IMR-90 (cell line): ENCODE measurements at regions not wholly inside any gene's neighbourhood (a gene's known extent, or its start where the extent isn't known, plus 50 kb on each side); places are given as distances from the start of the nearest gene placed in this dataset.

Source experiments
- ATAC-seq: fragments of 200-7000 bp; cut with Tn5 transposase; 2 replicates; pipeline ENCODE4 v1.9.1; 2020; ENCODE audit warnings: low read depth, mild to moderate bottlenecking, moderate library complexity
- BruUV-seq: library from RNA; stranded (reverse); fragments of 400-500 nt; replicated peaks from 2 replicates; lab custom pipeline; 2021; lab: Mats Ljungman, UMichigan
- CTCF ChIA-PET: fragments of 300-600 bp; formaldehyde crosslinking; extraction: SDS; loops from one replicate; lab custom pipeline; 2021; ENCODE audit warnings: antibody characterized with exemption; lab: Yijun Ruan, JAX
- POLR2A ChIA-PET: fragments of 300-600 bp; sonication (Branson Sonifier 250); formaldehyde crosslinking; loops from one replicate; lab custom pipeline; 2022; ENCODE audit warnings: antibody characterized with exemption; ENCODE audit not compliant: unreplicated experiment; lab: Charles Lee
- DNase-seq: peaks from one replicate; pipeline ENCODE4 v3.0.0; 2013
- H2AFZ ChIP-seq: replicated peaks from 2 replicates; pipeline ENCODE3; 2013; ENCODE audit warnings: low read length, mild to moderate bottlenecking; ENCODE audit not compliant: poor library complexity
- H2AK5ac ChIP-seq: 2 replicates; pipeline ENCODE4 v1.6.1; 2013; ENCODE audit warnings: low read depth, low read length, inconsistent platforms
- H2AK9ac ChIP-seq: replicated peaks from 2 replicates; pipeline ENCODE3; 2013; ENCODE audit warnings: mild to moderate bottlenecking, low read depth, low read length, moderate library complexity; ENCODE audit not compliant: poor library complexity
- H2BK120ac ChIP-seq: 2 replicates; pipeline ENCODE4 v1.6.1; 2013; ENCODE audit warnings: low read depth, low read length, inconsistent platforms
- H2BK15ac ChIP-seq: 3 replicates; pipeline ENCODE4 v1.6.1; 2013; ENCODE audit warnings: low read depth, low read length, inconsistent platforms
- H2BK20ac ChIP-seq: 2 replicates; pipeline ENCODE4 v1.6.1; 2013; ENCODE audit warnings: low read depth, mild to moderate bottlenecking, inconsistent platforms, low read length, moderate library complexity
- H2BK5ac ChIP-seq: 2 replicates; pipeline ENCODE4 v1.6.1; 2013; ENCODE audit warnings: mild to moderate bottlenecking, low read depth, low read length, inconsistent platforms; ENCODE audit not compliant: poor library complexity, severe bottlenecking
- H3K14ac ChIP-seq: replicated peaks from 2 replicates; pipeline ENCODE4 v1.6.1; 2013; ENCODE audit warnings: low read depth, low read length, inconsistent platforms
- H3K18ac ChIP-seq: 2 replicates; pipeline ENCODE4 v1.6.1; 2013; ENCODE audit warnings: low read depth, low read length, control low read depth
- H3K23ac ChIP-seq: 2 replicates; pipeline ENCODE4 v1.6.1; 2013; ENCODE audit warnings: low read depth, low read length, inconsistent platforms
- H3K27ac ChIP-seq: 2 replicates; pipeline ENCODE4 v1.5.1; 2013; ENCODE audit warnings: mild to moderate bottlenecking, control low read depth, low read length; ENCODE audit not compliant: insufficient read depth
- H3K27me3 ChIP-seq: 2 replicates; pipeline ENCODE4 v1.6.1; 2013; ENCODE audit warnings: low read length; ENCODE audit not compliant: control insufficient read depth, insufficient read depth
- H3K36me3 ChIP-seq: 2 replicates; pipeline ENCODE4 v1.6.1; 2013; ENCODE audit warnings: low read length, mixed read lengths; ENCODE audit not compliant: control insufficient read depth, insufficient read depth
- H3K4ac ChIP-seq: 2 replicates; pipeline ENCODE4 v1.6.1; 2013; ENCODE audit warnings: low read depth, low read length, inconsistent platforms
- H3K4me1 ChIP-seq: 2 replicates; pipeline ENCODE4 v1.6.1; 2013; ENCODE audit warnings: low read length, mixed read lengths; ENCODE audit not compliant: control insufficient read depth, insufficient read depth
- H3K4me2 ChIP-seq: 2 replicates; pipeline ENCODE4 v1.6.1; 2013; ENCODE audit warnings: low read depth, mild to moderate bottlenecking, control low read depth, low read length, moderate library complexity
- H3K4me3 ChIP-seq: 2 replicates; pipeline ENCODE4 v1.5.1; 2013; ENCODE audit warnings: low read depth, mild to moderate bottlenecking, control low read depth, low read length, moderate library complexity; ENCODE audit not compliant: insufficient read depth
- H3K56ac ChIP-seq: 2 replicates; pipeline ENCODE4 v1.6.1; 2013; ENCODE audit warnings: low read length, inconsistent platforms; ENCODE audit not compliant: insufficient read depth; ENCODE audit errors: extremely low read depth
- H3K79me1 ChIP-seq, 2 experiments: 2 replicates each; pipeline ENCODE4 v1.6.1; 2013; ENCODE audit warnings: low read length in 2 of 2, inconsistent platforms in 1 of 2, low read depth in 1 of 2
- H3K9ac ChIP-seq: 2 replicates; pipeline ENCODE4 v1.6.1; 2013; ENCODE audit warnings: low read depth, low read length, control low read depth
- H3K9me1 ChIP-seq: 2 replicates; pipeline ENCODE4 v1.6.1; 2013; ENCODE audit warnings: low read length, inconsistent platforms; ENCODE audit not compliant: insufficient read depth
- H3K9me3 ChIP-seq: 2 replicates; pipeline ENCODE4 v1.6.1; 2013; ENCODE audit warnings: low read length; ENCODE audit not compliant: control insufficient read depth, insufficient read depth
- H4K20me1 ChIP-seq: 2 replicates; pipeline ENCODE4 v1.6.1; 2013; ENCODE audit warnings: low read length, inconsistent platforms; ENCODE audit not compliant: insufficient read depth
- H4K5ac ChIP-seq: 2 replicates; pipeline ENCODE4 v1.6.1; 2013; ENCODE audit warnings: mild to moderate bottlenecking, low read depth, low read length, control low read depth
- H4K8ac ChIP-seq, 2 experiments: 2 replicates each; pipeline ENCODE4 v1.6.1; 2013; ENCODE audit warnings: low read depth in 2 of 2, low read length in 2 of 2, control low read depth in 1 of 2, inconsistent platforms in 1 of 2
- H4K91ac ChIP-seq: 2 replicates; pipeline ENCODE4 v1.6.1; 2013; ENCODE audit warnings: low read depth, low read length, inconsistent platforms; ENCODE audit not compliant: insufficient read depth
- BHLHE40 ChIP-seq: fragments of 150-350 bp; IDR thresholded peaks from 2 replicates; pipeline ENCODE4 v1.6.1; 2016; ENCODE audit warnings: mild to moderate bottlenecking, low read depth, low read length
- CEBPB ChIP-seq: IDR thresholded peaks from 2 replicates; pipeline ENCODE4 v1.6.1; 2012; ENCODE audit warnings: low read depth, low read length, improper control_type of control experiment
- CHD1 ChIP-seq: IDR thresholded peaks from 2 replicates; pipeline ENCODE4 v1.6.1; 2012; ENCODE audit warnings: low read depth, low read length, improper control_type of control experiment
- FOS ChIP-seq: fragments of 150-350 bp; IDR thresholded peaks from 2 replicates; pipeline ENCODE4 v1.6.1; 2016; ENCODE audit warnings: low read depth, low read length
- MAFK ChIP-seq: IDR thresholded peaks from 2 replicates; pipeline ENCODE4 v1.6.1; 2012; ENCODE audit warnings: low read depth, low read length, improper control_type of control experiment
- MAZ ChIP-seq: IDR thresholded peaks from 2 replicates; pipeline ENCODE4 v1.6.1; 2012; ENCODE audit warnings: low read depth, mild to moderate bottlenecking, low read length, improper control_type of control experiment, moderate library complexity, borderline replicate concordance
- MXI1 ChIP-seq: IDR thresholded peaks from 2 replicates; pipeline ENCODE4 v1.6.1; 2012; ENCODE audit warnings: low read depth, mild to moderate bottlenecking, low read length, moderate library complexity, borderline replicate concordance
- NFE2L2 ChIP-seq: fragments of 150-350 bp; IDR thresholded peaks from 2 replicates; pipeline ENCODE4 v1.6.1; 2016; ENCODE audit warnings: low read depth, mild to moderate bottlenecking, low read length
- POLR2A ChIP-seq: IDR thresholded peaks from 2 replicates; pipeline ENCODE4 v1.6.1; 2012; ENCODE audit warnings: mild to moderate bottlenecking, low read depth, low read length
- RAD21 ChIP-seq: IDR thresholded peaks from 2 replicates; pipeline ENCODE4 v1.6.1; 2012; ENCODE audit warnings: low read length, improper control_type of control experiment
- RCOR1 ChIP-seq: IDR thresholded peaks from 2 replicates; pipeline ENCODE4 v1.6.1; 2012; ENCODE audit warnings: mild to moderate bottlenecking, low read length, improper control_type of control experiment; ENCODE audit not compliant: insufficient replicate concordance
- RFX5 ChIP-seq: IDR thresholded peaks from 2 replicates; pipeline ENCODE4 v1.8.0; 2012; ENCODE audit warnings: low read depth, mild to moderate bottlenecking, low read length, moderate library complexity
- SMC3 ChIP-seq: fragments of 150-350 bp; IDR thresholded peaks from 2 replicates; pipeline ENCODE4 v1.6.1; 2016; ENCODE audit warnings: low read depth, mild to moderate bottlenecking, antibody characterized with exemption, low read length, moderate library complexity
- WGBS, 2 experiments: methylation state at CpG; one replicate each; pipeline versions ENCODE4 v1.1.5 to v1.1.7; 2013; ENCODE audit warnings: missing lambda C conversion rate in 2 of 2; ENCODE audit not compliant: insufficient read length in 1 of 2; ENCODE audit errors: extremely low coverage in 2 of 2; 5-methylcytosine and 5-hydroxymethylcytosine counted together
- dilution Hi-C: fragments of 300-500 bp; cut with HindIII; formaldehyde crosslinking; loops from one replicate; pipeline ENCODE4 v1.14.3; 2018; ENCODE audit warnings: low sequenced_read_pairs; ENCODE audit not compliant: unreplicated experiment
- in situ Hi-C: fragments of 300-500 bp; cut with MboI; formaldehyde crosslinking; loops from 3 replicates; pipeline ENCODE4 v1.14.3; 2019; ENCODE audit warnings: low sequenced_read_pairs, inconsistent platforms, mixed read lengths
- intact Hi-C: fragments of 100-400 bp; cut with micrococcal nuclease; formaldehyde crosslinking; loops from 2 replicates; pipeline ENCODE4 v1.10.0; 2022
- TF ChIP-seq, protein P1 (sequence below): fragments of 150-350 bp; IDR thresholded peaks from 2 replicates; pipeline ENCODE4 v1.6.1; 2016; ENCODE audit warnings: low read depth, mild to moderate bottlenecking, low read length, moderate library complexity, borderline replicate concordance
- TF ChIP-seq, protein P2 (sequence below): conservative IDR thresholded peaks from 2 replicates; pipeline ENCODE4 v1.5.1; 2012; ENCODE audit warnings: mild to moderate bottlenecking, low read depth, low read length, improper control_type of control experiment
- TF ChIP-seq, protein P3 (sequence below): fragments of 150-350 bp; IDR thresholded peaks from 2 replicates; pipeline ENCODE4 v1.6.1; 2017; ENCODE audit warnings: mild to moderate bottlenecking, antibody characterized with exemption, low read length, low read depth

DNA sequence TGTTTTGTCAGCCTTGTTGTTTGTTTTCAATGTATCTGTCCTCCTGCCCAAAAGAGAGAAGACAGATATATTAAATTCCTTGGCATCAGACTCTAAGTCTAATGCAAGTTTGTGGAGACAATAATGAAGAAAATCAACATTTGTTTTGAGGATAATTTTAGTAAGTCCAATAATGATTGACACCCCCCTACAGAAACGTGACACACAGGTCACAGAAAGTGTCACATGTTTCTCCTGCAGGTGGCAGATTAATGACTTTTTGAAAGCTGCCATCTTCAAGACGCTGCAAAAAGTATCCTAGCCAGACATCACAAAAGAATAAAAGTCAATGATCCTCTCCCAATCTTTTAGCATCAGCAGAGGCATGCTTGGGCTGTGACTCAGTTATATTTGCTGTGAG, 378.8 kb upstream of the TMPO start:
- Histone ChIP-seq H3K4me3 (no peak overlapping the region), H4K20me1 (no peaks in the 10 kb centered on the region), H3K9ac (no peak overlapping the region), H2BK20ac (no peak overlapping the region), H3K36me3 (no peaks in the 10 kb centered on the region), H3K18ac (no peak overlapping the region), H4K5ac (no peak overlapping the region), H3K9me1 (no peaks in the 10 kb centered on the region), H4K91ac (no peak overlapping the region), H2AK5ac (no peak overlapping the region), H2BK120ac (no peak overlapping the region), H3K27ac (no peak overlapping the region), H3K4ac (no peak overlapping the region), H3K4me2 (no peak overlapping the region), H2BK5ac (no peak overlapping the region), H3K14ac (no peak overlapping the region), H3K27me3 (no peaks in the 10 kb centered on the region), H2AK9ac (no peak overlapping the region), H3K56ac (no peak overlapping the region), H2BK15ac (no peak overlapping the region), H4K8ac (no peak overlapping the region), H2AFZ (no peak overlapping the region), H3K23ac (no peak overlapping the region), H3K9me3 (no peaks in the 10 kb centered on the region; the same call in 1 of the 2 replicates), H3K79me1 (no peaks in the 10 kb centered on the region), H3K4me1 (no peaks in the 10 kb centered on the region)
- no TSS peak for BruUV-seq
- no peak for ATAC-seq
- no peak for DNase-seq
- in situ Hi-C loops (no loop called here), intact Hi-C loops (no loop called here), dilution Hi-C loops (no loop called here)
- ChIA-PET POLR2A (no interaction called here), CTCF (no interaction called here)
- no CpG with 5 or more reads among the region's 2 CpGs for WGBS, 2 experiments
- TF ChIP-seq BHLHE40: no peak
- TF ChIP-seq CHD1: no peak
- no peak for TF ChIP-seq FOS
- TF ChIP-seq SMC3: no peak
- TF ChIP-seq MXI1: no peak
- no peak for TF ChIP-seq RCOR1
- no peak for TF ChIP-seq POLR2A
- TF ChIP-seq, protein P1, sequence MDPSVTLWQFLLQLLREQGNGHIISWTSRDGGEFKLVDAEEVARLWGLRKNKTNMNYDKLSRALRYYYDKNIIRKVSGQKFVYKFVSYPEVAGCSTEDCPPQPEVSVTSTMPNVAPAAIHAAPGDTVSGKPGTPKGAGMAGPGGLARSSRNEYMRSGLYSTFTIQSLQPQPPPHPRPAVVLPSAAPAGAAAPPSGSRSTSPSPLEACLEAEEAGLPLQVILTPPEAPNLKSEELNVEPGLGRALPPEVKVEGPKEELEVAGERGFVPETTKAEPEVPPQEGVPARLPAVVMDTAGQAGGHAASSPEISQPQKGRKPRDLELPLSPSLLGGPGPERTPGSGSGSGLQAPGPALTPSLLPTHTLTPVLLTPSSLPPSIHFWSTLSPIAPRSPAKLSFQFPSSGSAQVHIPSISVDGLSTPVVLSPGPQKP: no peak
- TF ChIP-seq, protein P2, sequence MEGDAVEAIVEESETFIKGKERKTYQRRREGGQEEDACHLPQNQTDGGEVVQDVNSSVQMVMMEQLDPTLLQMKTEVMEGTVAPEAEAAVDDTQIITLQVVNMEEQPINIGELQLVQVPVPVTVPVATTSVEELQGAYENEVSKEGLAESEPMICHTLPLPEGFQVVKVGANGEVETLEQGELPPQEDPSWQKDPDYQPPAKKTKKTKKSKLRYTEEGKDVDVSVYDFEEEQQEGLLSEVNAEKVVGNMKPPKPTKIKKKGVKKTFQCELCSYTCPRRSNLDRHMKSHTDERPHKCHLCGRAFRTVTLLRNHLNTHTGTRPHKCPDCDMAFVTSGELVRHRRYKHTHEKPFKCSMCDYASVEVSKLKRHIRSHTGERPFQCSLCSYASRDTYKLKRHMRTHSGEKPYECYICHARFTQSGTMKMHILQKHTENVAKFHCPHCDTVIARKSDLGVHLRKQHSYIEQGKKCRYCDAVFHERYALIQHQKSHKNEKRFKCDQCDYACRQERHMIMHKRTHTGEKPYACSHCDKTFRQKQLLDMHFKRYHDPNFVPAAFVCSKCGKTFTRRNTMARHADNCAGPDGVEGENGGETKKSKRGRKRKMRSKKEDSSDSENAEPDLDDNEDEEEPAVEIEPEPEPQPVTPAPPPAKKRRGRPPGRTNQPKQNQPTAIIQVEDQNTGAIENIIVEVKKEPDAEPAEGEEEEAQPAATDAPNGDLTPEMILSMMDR: no peak
- TF ChIP-seq NFE2L2: no peak
- TF ChIP-seq CEBPB: no peak
- TF ChIP-seq RFX5: no peak
- TF ChIP-seq MAFK: no peak
- TF ChIP-seq, protein P3, sequence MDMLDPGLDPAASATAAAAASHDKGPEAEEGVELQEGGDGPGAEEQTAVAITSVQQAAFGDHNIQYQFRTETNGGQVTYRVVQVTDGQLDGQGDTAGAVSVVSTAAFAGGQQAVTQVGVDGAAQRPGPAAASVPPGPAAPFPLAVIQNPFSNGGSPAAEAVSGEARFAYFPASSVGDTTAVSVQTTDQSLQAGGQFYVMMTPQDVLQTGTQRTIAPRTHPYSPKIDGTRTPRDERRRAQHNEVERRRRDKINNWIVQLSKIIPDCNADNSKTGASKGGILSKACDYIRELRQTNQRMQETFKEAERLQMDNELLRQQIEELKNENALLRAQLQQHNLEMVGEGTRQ: no peak
- TF ChIP-seq MAZ: no peak
- no peak for TF ChIP-seq RAD21
